ENCODE measurements at regions not wholly inside any gene's neighbourhood (a gene's known extent, or its start where the extent isn't known, plus 50 kb on each side); places are given as distances from the start of the nearest gene placed in this dataset.
A peak's percentile ranks its signal among the peaks of the same experiment; 100 is the strongest.

DNA sequence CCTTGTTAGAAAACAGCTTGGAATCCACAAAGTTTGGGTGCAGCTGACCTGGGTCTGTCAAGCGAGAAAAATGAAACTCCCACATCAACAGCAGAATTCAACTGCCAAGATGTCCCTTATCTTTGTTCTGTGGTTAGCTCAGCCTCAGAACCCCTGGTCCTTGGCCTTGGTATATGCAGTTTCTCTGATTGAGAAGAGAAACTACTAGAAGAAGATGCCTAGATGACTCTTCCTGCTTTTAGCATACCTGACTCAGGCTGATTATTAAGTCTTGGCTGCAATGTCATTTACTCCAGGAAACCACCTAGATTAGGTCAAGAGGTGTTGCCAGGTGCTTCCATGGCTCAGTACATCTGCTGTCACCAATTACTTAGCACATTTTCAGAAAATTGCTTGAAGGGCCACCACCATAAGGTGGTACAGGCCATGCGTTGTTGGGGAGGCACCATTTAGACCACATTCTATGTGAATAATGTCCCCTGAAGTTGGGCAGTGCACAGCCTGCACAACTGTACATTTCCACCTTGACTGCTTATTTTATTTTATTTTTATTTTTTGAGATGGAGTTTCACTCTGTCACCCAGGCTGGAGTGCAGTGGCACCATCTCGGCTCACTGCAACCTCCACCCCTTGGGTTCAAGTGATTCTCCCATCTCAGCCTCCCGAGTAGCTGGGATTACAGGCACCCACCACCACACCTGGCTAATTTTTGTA, 59.4 kb upstream of the ZNF438 start:
- no peak overlapping the region for H3K27ac ChIP-seq (ENCODE audit: low read depth, low read length)
- no peak overlapping the region for H3K4me2 ChIP-seq (ENCODE audit: insufficient read depth, low read length)
- no peak for DNase-seq (ENCODE audit: insufficient read length, low spot score, missing footprints)
- TF ChIP-seq CTCF (IDR thresholded peaks at IDR 0.05; ENCODE audit: extremely low read depth, low read depth, low read length): no peak
- no peaks in the 10 kb centered on the region for H3K27me3 ChIP-seq (ENCODE audit: insufficient read depth, low read length)
- no peaks in the 10 kb centered on the region for H4K20me1 ChIP-seq (ENCODE audit: insufficient read depth, low read length)
- no peaks in the 10 kb centered on the region for H3K9me3 ChIP-seq (ENCODE audit: low read depth, low read length)
- no peak overlapping the region for H3K4me3 ChIP-seq (ENCODE audit: insufficient read depth, low read length)
- no peaks in the 10 kb centered on the region for H3K4me1 ChIP-seq (ENCODE audit: insufficient read depth, low read length)
- H2AFZ ChIP-seq (ENCODE audit: low read length): no peak overlapping the region
- H3K36me3 ChIP-seq (ENCODE audit: insufficient read depth, low read length): no peaks in the 10 kb centered on the region
- H3K79me2 ChIP-seq (ENCODE audit: insufficient read depth, low read length): no peaks in the 10 kb centered on the region

- H3K36me3 ChIP-seq (ENCODE audit: insufficient read depth, low read length): no peaks in the 10 kb centered on the region
- no peak overlapping the region for H3K4me3 ChIP-seq (ENCODE audit: insufficient read depth, low read length)
- H3K27ac ChIP-seq (ENCODE audit: low read depth, low read length): no peak overlapping the region
- H3K27me3 ChIP-seq (ENCODE audit: insufficient read depth, low read length): no peaks in the 10 kb centered on the region
- H3K9me3 ChIP-seq (ENCODE audit: low read depth, low read length): no peaks in the 10 kb centered on the region
- H2AFZ ChIP-seq (ENCODE audit: low read length): no peak overlapping the region
- no peak overlapping the region for H3K4me2 ChIP-seq (ENCODE audit: insufficient read depth, low read length)
- no peaks in the 10 kb centered on the region for H3K79me2 ChIP-seq (ENCODE audit: insufficient read depth, low read length)
- TF ChIP-seq CTCF (IDR thresholded peaks at IDR 0.05; ENCODE audit: extremely low read depth, low read depth, low read length): no peak
- no peak for DNase-seq (ENCODE audit: insufficient read length, low spot score, missing footprints)
- peaks cover 6% of the 10 kb centered on the region for H3K4me1 ChIP-seq (ENCODE audit: insufficient read depth, low read length)
- H4K20me1 ChIP-seq (ENCODE audit: insufficient read depth, low read length): no peaks in the 10 kb centered on the region
Measured at GRCh38 chr10:31095677-31096560, 64.3 kb upstream of the ZNF438 start.

GRCh38 chr10:31098046-31098445, 66.4 kb upstream of the ZNF438 start:
- Histone ChIP-seq H3K9me3 (ENCODE audit: low read depth, low read length) (no peaks in the 10 kb centered on the region), H3K4me2 (ENCODE audit: insufficient read depth, low read length) (no peak overlapping the region), H3K4me3 (ENCODE audit: insufficient read depth, low read length) (no peak overlapping the region), H4K20me1 (ENCODE audit: insufficient read depth, low read length) (no peaks in the 10 kb centered on the region), H3K27ac (ENCODE audit: low read depth, low read length) (no peak overlapping the region), H3K36me3 (ENCODE audit: insufficient read depth, low read length) (no peaks in the 10 kb centered on the region), H2AFZ (ENCODE audit: low read length) (peak overlapping the region; percentile 53), H3K79me2 (ENCODE audit: insufficient read depth, low read length) (no peaks in the 10 kb centered on the region), H3K4me1 (ENCODE audit: insufficient read depth, low read length) (peaks cover 12% of the 10 kb centered on the region), H3K27me3 (ENCODE audit: insufficient read depth, low read length) (no peaks in the 10 kb centered on the region)
- no peak for TF ChIP-seq CTCF (IDR thresholded peaks at IDR 0.05; ENCODE audit: extremely low read depth, low read depth, low read length)
- no peak for DNase-seq (ENCODE audit: insufficient read length, low spot score, missing footprints)

GRCh38 chr10:31099094-31099493, 67.4 kb upstream of the ZNF438 start:
- no peak for DNase-seq (ENCODE audit: insufficient read length, low spot score, missing footprints)
- Histone ChIP-seq H3K4me3 (ENCODE audit: insufficient read depth, low read length) (no peak overlapping the region), H4K20me1 (ENCODE audit: insufficient read depth, low read length) (no peaks in the 10 kb centered on the region), H3K4me1 (ENCODE audit: insufficient read depth, low read length) (peaks cover 12% of the 10 kb centered on the region), H3K27me3 (ENCODE audit: insufficient read depth, low read length) (no peaks in the 10 kb centered on the region), H3K27ac (ENCODE audit: low read depth, low read length) (no peak overlapping the region), H3K9me3 (ENCODE audit: low read depth, low read length) (no peaks in the 10 kb centered on the region), H3K4me2 (ENCODE audit: insufficient read depth, low read length) (no peak overlapping the region), H2AFZ (ENCODE audit: low read length) (no peak overlapping the region), H3K79me2 (ENCODE audit: insufficient read depth, low read length) (no peaks in the 10 kb centered on the region), H3K36me3 (ENCODE audit: insufficient read depth, low read length) (no peaks in the 10 kb centered on the region)
- TF ChIP-seq CTCF (IDR thresholded peaks at IDR 0.05; ENCODE audit: extremely low read depth, low read depth, low read length): no peak
